H1 (cell line): ENCODE measurements at regions not wholly inside any gene's neighbourhood (a gene's known extent, or its start where the extent isn't known, plus 50 kb on each side); places are given as distances from the start of the nearest gene placed in this dataset.

Experiments
- SIRT6 ChIP-seq: IDR thresholded peaks from one replicate; pipeline ENCODE4 v1.7.1; 2012; ENCODE audit warnings: low read length, inconsistent platforms

DNA sequence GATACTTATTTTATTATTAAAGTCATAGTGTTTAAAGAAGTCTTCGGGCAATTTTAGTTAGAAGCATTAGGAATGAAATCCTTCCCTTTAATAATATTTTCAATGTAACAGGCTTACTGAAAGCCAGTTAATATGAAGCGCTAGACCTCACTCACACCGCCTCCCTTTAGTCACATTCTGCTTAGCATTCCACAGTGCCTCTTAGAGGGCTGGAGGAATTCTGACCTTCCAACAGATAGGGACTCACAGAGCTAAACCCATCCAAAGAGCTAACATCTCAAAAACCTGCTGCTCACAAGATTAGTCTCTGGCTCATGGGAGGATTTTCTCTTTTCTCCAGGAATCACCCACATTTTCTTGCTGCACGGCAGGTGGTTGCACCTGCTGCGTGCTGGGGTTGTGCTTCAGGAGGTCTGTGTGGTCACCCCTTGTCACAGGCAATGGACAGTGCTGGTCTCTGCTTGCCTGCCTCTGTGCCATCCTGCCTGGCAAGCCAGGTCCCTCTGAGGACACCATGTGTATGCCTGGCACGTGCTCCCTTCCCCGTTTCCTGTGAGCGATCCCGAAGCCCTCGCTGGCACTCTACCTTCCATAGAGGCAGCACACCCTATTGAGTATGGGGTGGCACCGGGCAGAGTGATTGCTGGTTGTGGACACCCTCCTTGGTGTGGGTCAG, 91.8 kb downstream of the KLF6 start (continued):
- no peak for TF ChIP-seq SIRT6
